Vagina (tissue), 2 donors: ENCODE measurements at regions not wholly inside any gene's neighbourhood (a gene's known extent, or its start where the extent isn't known, plus 50 kb on each side); places are given as distances from the start of the nearest gene placed in this dataset.

ENCODE experiments used
- POLR2A ChIP-seq, 2 donors: fragments of 450-650 bp; IDR thresholded peaks; one replicate each; pipeline ENCODE4 v1.6.1; 2017; ENCODE audit warnings: antibody characterized with exemption in 2 of 2, mild to moderate bottlenecking in 2 of 2, moderate library complexity in 2 of 2
- POLR2AphosphoS5 ChIP-seq, 2 donors: sonication (generic); formaldehyde crosslinking; IDR thresholded peaks; one replicate each; pipeline ENCODE4 v1.9.0; 2017; ENCODE audit warnings: antibody characterized with exemption in 2 of 2, mild to moderate bottlenecking in 2 of 2, low read depth in 1 of 2; ENCODE audit not compliant: insufficient read depth in 1 of 2
- TF ChIP-seq, protein P1 (sequence below), 3 experiments: fragments of 450-650 bp in 2 of 3; fragments of 200-600 bp in 1 of 3; sonication (generic) in 1 of 3; IDR thresholded peaks; one replicate each; pipeline ENCODE4 v1.5.1; 2017 to 2019; ENCODE audit warnings: antibody characterized with exemption in 3 of 3, mild to moderate bottlenecking in 2 of 3, moderate library complexity in 2 of 3

DNA sequence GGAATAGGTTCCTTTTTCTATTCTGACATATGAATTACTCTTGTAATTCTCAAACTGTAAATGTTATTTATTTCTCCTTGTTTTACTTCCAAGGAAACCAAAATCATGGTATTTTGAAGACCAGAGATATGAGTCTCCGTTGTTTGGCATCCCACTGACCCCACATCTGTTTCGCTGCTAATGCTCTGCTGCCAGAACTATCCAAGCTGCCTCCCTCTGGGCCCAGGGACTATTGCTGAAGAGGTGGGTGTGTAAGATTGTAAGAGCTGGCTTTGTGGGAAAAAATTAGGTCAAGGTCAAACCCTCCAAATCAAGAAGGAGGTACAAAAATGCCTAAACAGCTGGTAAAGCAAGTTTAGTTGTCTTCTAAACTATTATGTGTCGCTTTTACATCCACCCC lies 129.4 kb upstream of the MYO10 start:
- no peak for TF ChIP-seq POLR2A (IDR thresholded peaks at IDR 0.05)
- TF ChIP-seq, protein P1, sequence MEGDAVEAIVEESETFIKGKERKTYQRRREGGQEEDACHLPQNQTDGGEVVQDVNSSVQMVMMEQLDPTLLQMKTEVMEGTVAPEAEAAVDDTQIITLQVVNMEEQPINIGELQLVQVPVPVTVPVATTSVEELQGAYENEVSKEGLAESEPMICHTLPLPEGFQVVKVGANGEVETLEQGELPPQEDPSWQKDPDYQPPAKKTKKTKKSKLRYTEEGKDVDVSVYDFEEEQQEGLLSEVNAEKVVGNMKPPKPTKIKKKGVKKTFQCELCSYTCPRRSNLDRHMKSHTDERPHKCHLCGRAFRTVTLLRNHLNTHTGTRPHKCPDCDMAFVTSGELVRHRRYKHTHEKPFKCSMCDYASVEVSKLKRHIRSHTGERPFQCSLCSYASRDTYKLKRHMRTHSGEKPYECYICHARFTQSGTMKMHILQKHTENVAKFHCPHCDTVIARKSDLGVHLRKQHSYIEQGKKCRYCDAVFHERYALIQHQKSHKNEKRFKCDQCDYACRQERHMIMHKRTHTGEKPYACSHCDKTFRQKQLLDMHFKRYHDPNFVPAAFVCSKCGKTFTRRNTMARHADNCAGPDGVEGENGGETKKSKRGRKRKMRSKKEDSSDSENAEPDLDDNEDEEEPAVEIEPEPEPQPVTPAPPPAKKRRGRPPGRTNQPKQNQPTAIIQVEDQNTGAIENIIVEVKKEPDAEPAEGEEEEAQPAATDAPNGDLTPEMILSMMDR (IDR thresholded peaks at IDR 0.05) = no peak
- no peak for TF ChIP-seq POLR2AphosphoS5 (IDR thresholded peaks at IDR 0.05; ENCODE audit: insufficient read depth in 1 of 2, low read depth in 1 of 2)
